ENCODE measurements at regions not wholly inside any gene's neighbourhood (a gene's known extent, or its start where the extent isn't known, plus 50 kb on each side); places are given as distances from the start of the nearest gene placed in this dataset.

GRCh38 chr5:175329976-175330375 is 114.0 kb downstream of the DRD1 start:
- H3K36me3 ChIP-seq (ENCODE audit: control insufficient read depth in 5 of 5, insufficient read depth in 5 of 5, low read length in 5 of 5) = no peaks in the 10 kb centered on the region
- H3K27ac ChIP-seq (ENCODE audit: low read depth, low read length) = no peak overlapping the region
- no peak overlapping the region for H3K4me3 ChIP-seq (ENCODE audit: low read depth in 1 of 5, low read length in 5 of 5)
- H3K4me1 ChIP-seq (ENCODE audit: control insufficient read depth in 5 of 5, insufficient read depth in 5 of 5, low read length in 5 of 5) = peaks cover 0 to 12% (median 6%) of the 10 kb centered on the region in 5 donors
- no peak overlapping the region for H3K9ac ChIP-seq (ENCODE audit: low read length in 5 of 5)
- no peaks in the 10 kb centered on the region for H3K27me3 ChIP-seq (ENCODE audit: control insufficient read depth in 5 of 5, insufficient read depth in 4 of 5, low read length in 5 of 5)
- H3K9me3 ChIP-seq (ENCODE audit: control insufficient read depth in 5 of 5, low read length in 5 of 5) = peaks cover 0 to 4% (median 0%) of the 10 kb centered on the region in 5 donors

DNA sequence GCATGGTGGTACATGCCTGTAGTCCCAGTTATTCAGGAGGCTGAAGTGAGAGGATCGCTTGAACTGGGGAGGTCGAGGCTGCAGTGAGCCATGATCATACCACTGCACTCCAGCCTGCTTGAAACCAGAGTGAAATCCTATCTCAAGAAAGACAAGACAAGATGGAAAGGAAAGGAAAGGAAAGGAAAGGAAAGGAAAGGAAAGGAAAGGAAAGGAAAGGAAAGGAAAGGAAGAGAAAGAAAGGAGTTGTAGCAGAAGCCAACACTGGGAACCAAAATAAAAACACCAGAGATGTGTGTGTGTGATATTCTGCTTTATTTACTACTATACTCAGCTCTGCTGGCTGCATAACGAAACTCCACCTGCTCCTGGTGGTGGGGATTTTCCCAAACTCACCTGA is 115.3 kb downstream of the DRD1 start:
- H3K9ac ChIP-seq (ENCODE audit: low read length in 5 of 5) = no peak overlapping the region
- H3K4me3 ChIP-seq (ENCODE audit: low read depth in 1 of 5, low read length in 5 of 5) = no peak overlapping the region
- H3K27me3 ChIP-seq (ENCODE audit: control insufficient read depth in 5 of 5, insufficient read depth in 4 of 5, low read length in 5 of 5) = no peaks in the 10 kb centered on the region
- no peak overlapping the region for H3K27ac ChIP-seq (ENCODE audit: low read depth, low read length)
- no peaks in the 10 kb centered on the region for H3K36me3 ChIP-seq (ENCODE audit: control insufficient read depth in 5 of 5, insufficient read depth in 5 of 5, low read length in 5 of 5)
- H3K9me3 ChIP-seq (ENCODE audit: control insufficient read depth in 5 of 5, low read length in 5 of 5) = peaks cover 0 to 4% (median 0%) of the 10 kb centered on the region in 5 donors
- H3K4me1 ChIP-seq (ENCODE audit: control insufficient read depth in 5 of 5, insufficient read depth in 5 of 5, low read length in 5 of 5) = peaks cover 0 to 12% (median 6%) of the 10 kb centered on the region in 5 donors

DNA sequence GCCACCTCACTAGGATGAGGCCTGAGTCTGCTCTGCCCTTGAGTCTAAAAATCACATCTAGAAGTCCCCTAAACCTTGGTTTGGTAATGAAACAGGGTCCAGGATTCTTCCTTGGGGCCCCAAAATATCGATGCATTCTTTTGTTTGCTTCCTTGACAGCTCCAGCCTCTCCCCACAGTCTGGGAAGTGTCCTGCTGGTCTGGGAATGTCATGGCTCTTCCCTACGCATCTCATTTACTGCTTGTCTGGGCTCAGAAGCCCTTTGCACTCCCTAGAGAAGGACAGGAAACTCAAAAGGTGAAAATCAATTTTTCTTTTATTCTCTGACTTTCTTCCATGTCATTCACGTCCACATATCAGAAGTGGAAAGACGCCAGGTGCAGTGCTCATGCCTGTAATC is 115.8 kb downstream of the DRD1 start:
- Histone ChIP-seq H3K4me1 (ENCODE audit: control insufficient read depth in 5 of 5, insufficient read depth in 5 of 5, low read length in 5 of 5) (peaks cover 0 to 12% (median 6%) of the 10 kb centered on the region in 5 donors), H3K27ac (ENCODE audit: low read depth, low read length) (no peak overlapping the region), H3K9ac (ENCODE audit: low read length in 5 of 5) (no peak overlapping the region)

DNA sequence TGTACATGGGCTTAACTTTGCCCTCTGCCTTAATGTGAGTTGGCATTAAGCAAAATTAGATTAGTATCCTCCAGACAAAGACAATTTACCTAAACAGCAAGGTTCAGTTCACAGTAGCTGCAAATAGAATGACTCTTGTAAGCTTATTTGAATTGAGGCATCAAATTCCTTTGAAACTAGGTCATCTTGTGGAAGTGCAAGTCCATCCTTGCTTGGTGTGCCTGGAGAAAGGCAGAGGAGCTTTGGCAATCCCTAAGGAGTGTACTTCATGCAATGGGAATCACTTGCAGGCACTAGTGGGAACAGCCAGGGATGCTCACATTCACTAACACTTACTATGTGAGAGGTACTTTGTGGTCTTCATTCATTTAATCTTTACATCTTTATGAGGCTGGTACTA is 118.3 kb downstream of the DRD1 start:
- Histone ChIP-seq H3K36me3 (ENCODE audit: control insufficient read depth in 5 of 5, insufficient read depth in 5 of 5, low read length in 5 of 5) (no peaks in the 10 kb centered on the region), H3K9me3 (ENCODE audit: control insufficient read depth in 5 of 5, low read length in 5 of 5) (no peaks in the 10 kb centered on the region), H3K4me1 (ENCODE audit: control insufficient read depth in 5 of 5, insufficient read depth in 5 of 5, low read length in 5 of 5) (peaks cover 0 to 6% (median 0%) of the 10 kb centered on the region in 5 donors), H3K9ac (ENCODE audit: low read length in 5 of 5) (no peak overlapping the region), H3K27me3 (ENCODE audit: control insufficient read depth in 5 of 5, insufficient read depth in 4 of 5, low read length in 5 of 5) (no peaks in the 10 kb centered on the region), H3K4me3 (ENCODE audit: low read depth in 1 of 5, low read length in 5 of 5) (no peak overlapping the region), H3K27ac (ENCODE audit: low read depth, low read length) (no peak overlapping the region)

More for the DNA sequence above, 115.8 kb downstream of the DRD1 start:
- H3K4me3 ChIP-seq (ENCODE audit: low read depth in 1 of 5, low read length in 5 of 5) = no peak overlapping the region
- no peaks in the 10 kb centered on the region for H3K36me3 ChIP-seq (ENCODE audit: control insufficient read depth in 5 of 5, insufficient read depth in 5 of 5, low read length in 5 of 5)
- peaks cover 0 to 4% (median 0%) of the 10 kb centered on the region in 5 donors for H3K9me3 ChIP-seq (ENCODE audit: control insufficient read depth in 5 of 5, low read length in 5 of 5)
- no peaks in the 10 kb centered on the region for H3K27me3 ChIP-seq (ENCODE audit: control insufficient read depth in 5 of 5, insufficient read depth in 4 of 5, low read length in 5 of 5)

DNA sequence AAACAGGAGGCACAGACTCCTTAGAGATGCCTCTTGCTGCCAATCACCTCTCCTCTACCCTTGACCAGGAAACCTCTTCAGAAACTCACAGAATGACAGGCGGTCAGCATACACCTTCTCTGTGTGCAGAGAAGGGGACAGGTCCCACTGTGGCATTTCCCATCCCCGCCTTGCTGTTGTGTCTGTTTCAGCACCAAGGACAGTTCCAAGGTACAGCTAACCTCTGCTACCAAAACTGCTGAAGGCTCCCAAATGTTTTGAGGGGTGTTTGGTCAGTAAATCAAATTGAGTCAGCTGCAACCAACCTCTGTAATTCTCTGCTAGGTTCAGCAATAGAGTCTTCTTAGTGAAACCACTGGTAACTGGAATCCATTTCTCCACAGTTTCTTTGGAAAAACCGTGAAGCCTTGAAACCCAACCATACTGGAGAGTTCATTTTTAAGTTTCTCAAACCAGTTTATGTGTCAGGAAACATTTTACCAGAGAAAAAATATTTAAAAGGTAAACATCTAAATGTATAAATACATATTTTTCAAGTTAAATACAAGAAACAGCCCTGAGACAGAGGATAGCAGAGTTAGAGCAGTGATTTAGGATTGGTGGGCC is 122.0 kb downstream of the DRD1 start:
- H3K4me1 ChIP-seq (ENCODE audit: control insufficient read depth in 5 of 5, insufficient read depth in 5 of 5, low read length in 5 of 5) = peaks cover 0 to 6% (median 0%) of the 10 kb centered on the region in 5 donors
- H3K4me3 ChIP-seq (ENCODE audit: low read depth in 1 of 5, low read length in 5 of 5) = no peak overlapping the region
- no peaks in the 10 kb centered on the region for H3K36me3 ChIP-seq (ENCODE audit: control insufficient read depth in 5 of 5, insufficient read depth in 5 of 5, low read length in 5 of 5)
- no peak overlapping the region for H3K9ac ChIP-seq (ENCODE audit: low read length in 5 of 5)
- H3K9me3 ChIP-seq (ENCODE audit: control insufficient read depth in 5 of 5, low read length in 5 of 5) = no peaks in the 10 kb centered on the region
- no peaks in the 10 kb centered on the region for H3K27me3 ChIP-seq (ENCODE audit: control insufficient read depth in 5 of 5, insufficient read depth in 4 of 5, low read length in 5 of 5)
- no peak overlapping the region for H3K27ac ChIP-seq (ENCODE audit: low read depth, low read length)

GRCh38 chr5:175319199-175319598 is 124.8 kb downstream of the DRD1 start:
- Histone ChIP-seq H3K9ac (ENCODE audit: low read length in 5 of 5) (no peak overlapping the region), H3K9me3 (ENCODE audit: control insufficient read depth in 5 of 5, low read length in 5 of 5) (no peaks in the 10 kb centered on the region), H3K27me3 (ENCODE audit: control insufficient read depth in 5 of 5, insufficient read depth in 4 of 5, low read length in 5 of 5) (no peaks in the 10 kb centered on the region), H3K4me3 (ENCODE audit: low read depth in 1 of 5, low read length in 5 of 5) (no peak overlapping the region), H3K27ac (ENCODE audit: low read depth, low read length) (no peak overlapping the region), H3K4me1 (ENCODE audit: control insufficient read depth in 5 of 5, insufficient read depth in 5 of 5, low read length in 5 of 5) (peaks cover 0 to 6% (median 0%) of the 10 kb centered on the region in 5 donors), H3K36me3 (ENCODE audit: control insufficient read depth in 5 of 5, insufficient read depth in 5 of 5, low read length in 5 of 5) (no peaks in the 10 kb centered on the region)

DNA sequence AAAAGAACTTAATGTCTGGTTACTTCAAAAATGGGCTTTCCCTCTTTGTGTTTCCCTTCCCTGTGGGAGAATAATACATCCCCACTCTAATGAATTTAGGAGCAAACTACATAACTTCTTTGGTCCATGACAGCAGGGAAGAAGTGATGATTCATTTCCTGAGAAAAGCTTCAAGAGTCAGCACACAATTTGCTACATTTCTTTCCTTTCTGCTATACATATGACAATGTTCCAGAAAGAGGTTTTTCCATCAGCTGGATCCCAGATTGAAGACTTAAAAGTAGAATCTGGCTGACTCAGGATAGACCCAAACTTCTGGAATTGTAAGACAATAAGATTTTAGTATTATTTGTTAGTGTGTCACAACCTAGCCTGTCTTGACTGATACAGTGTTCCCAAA is 126.1 kb downstream of the DRD1 start:
- H3K27ac ChIP-seq (ENCODE audit: low read depth, low read length) = no peak overlapping the region
- H3K9ac ChIP-seq (ENCODE audit: low read length in 5 of 5) = no peak overlapping the region
- no peak overlapping the region for H3K4me3 ChIP-seq (ENCODE audit: low read depth in 1 of 5, low read length in 5 of 5)
- H3K4me1 ChIP-seq (ENCODE audit: control insufficient read depth in 5 of 5, insufficient read depth in 5 of 5, low read length in 5 of 5) = peaks cover 0 to 6% (median 0%) of the 10 kb centered on the region in 5 donors
- no peaks in the 10 kb centered on the region for H3K9me3 ChIP-seq (ENCODE audit: control insufficient read depth in 5 of 5, low read length in 5 of 5)
- H3K27me3 ChIP-seq (ENCODE audit: control insufficient read depth in 5 of 5, insufficient read depth in 4 of 5, low read length in 5 of 5) = no peaks in the 10 kb centered on the region
- no peaks in the 10 kb centered on the region for H3K36me3 ChIP-seq (ENCODE audit: control insufficient read depth in 5 of 5, insufficient read depth in 5 of 5, low read length in 5 of 5)

GRCh38 chr5:175309218-175309810 is 134.7 kb downstream of the DRD1 start:
- H3K9me3 ChIP-seq (ENCODE audit: control insufficient read depth in 5 of 5, low read length in 5 of 5) = peaks cover 0 to 8% (median 0%) of the 10 kb centered on the region in 5 donors
- H3K36me3 ChIP-seq (ENCODE audit: control insufficient read depth in 5 of 5, insufficient read depth in 5 of 5, low read length in 5 of 5) = no peaks in the 10 kb centered on the region
- H3K27me3 ChIP-seq (ENCODE audit: control insufficient read depth in 5 of 5, insufficient read depth in 4 of 5, low read length in 5 of 5) = no peaks in the 10 kb centered on the region
- H3K4me1 ChIP-seq (ENCODE audit: control insufficient read depth in 5 of 5, insufficient read depth in 5 of 5, low read length in 5 of 5) = no peaks in the 10 kb centered on the region
- no peak overlapping the region for H3K9ac ChIP-seq (ENCODE audit: low read length in 5 of 5)
- H3K27ac ChIP-seq (ENCODE audit: low read depth, low read length) = no peak overlapping the region
- H3K4me3 ChIP-seq (ENCODE audit: low read depth in 1 of 5, low read length in 5 of 5) = no peak overlapping the region

- H3K4me3 ChIP-seq (ENCODE audit: low read depth in 1 of 5, low read length in 5 of 5) = no peak overlapping the region
- H3K9ac ChIP-seq (ENCODE audit: low read length in 5 of 5) = no peak overlapping the region
- no peaks in the 10 kb centered on the region for H3K36me3 ChIP-seq (ENCODE audit: control insufficient read depth in 5 of 5, insufficient read depth in 5 of 5, low read length in 5 of 5)
Observed at GRCh38 chr5:175308701-175309100, 135.3 kb downstream of the DRD1 start.

DNA sequence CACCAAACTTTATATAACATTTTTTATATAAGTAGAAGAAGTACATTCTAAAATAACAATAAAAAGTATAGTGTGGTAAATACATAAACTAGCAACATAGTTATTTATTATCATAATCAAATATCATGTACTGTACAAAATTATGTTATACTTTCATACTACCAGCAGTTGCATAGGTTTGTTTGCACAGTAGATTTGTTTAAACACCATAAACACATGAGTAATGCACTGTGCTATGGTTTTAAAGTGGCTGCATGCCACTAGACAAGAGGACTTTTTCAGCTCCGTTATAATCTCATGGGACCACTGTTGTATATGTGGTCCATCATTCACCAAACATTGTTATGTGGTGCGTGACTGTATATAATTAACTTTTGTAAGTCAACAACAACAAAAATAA is 137.6 kb downstream of the DRD1 start:
- Histone ChIP-seq H3K4me3 (ENCODE audit: low read depth in 1 of 5, low read length in 5 of 5) (no peak overlapping the region), H3K27me3 (ENCODE audit: control insufficient read depth in 5 of 5, insufficient read depth in 4 of 5, low read length in 5 of 5) (no peaks in the 10 kb centered on the region), H3K4me1 (ENCODE audit: control insufficient read depth in 5 of 5, insufficient read depth in 5 of 5, low read length in 5 of 5) (no peaks in the 10 kb centered on the region)

More at GRCh38 chr5:175308701-175309100, 135.3 kb downstream of the DRD1 start:
- no peaks in the 10 kb centered on the region for H3K4me1 ChIP-seq (ENCODE audit: control insufficient read depth in 5 of 5, insufficient read depth in 5 of 5, low read length in 5 of 5)
- peaks cover 0 to 15% (median 0%) of the 10 kb centered on the region in 5 donors for H3K9me3 ChIP-seq (ENCODE audit: control insufficient read depth in 5 of 5, low read length in 5 of 5)
- no peak overlapping the region for H3K27ac ChIP-seq (ENCODE audit: low read depth, low read length)
- H3K27me3 ChIP-seq (ENCODE audit: control insufficient read depth in 5 of 5, insufficient read depth in 4 of 5, low read length in 5 of 5) = no peaks in the 10 kb centered on the region

More for the DNA sequence above, 137.6 kb downstream of the DRD1 start:
- Histone ChIP-seq H3K9me3 (ENCODE audit: control insufficient read depth in 5 of 5, low read length in 5 of 5) (peaks cover 0 to 15% (median 0%) of the 10 kb centered on the region in 5 donors), H3K27ac (ENCODE audit: low read depth, low read length) (no peak overlapping the region), H3K9ac (ENCODE audit: low read length in 5 of 5) (no peak overlapping the region), H3K36me3 (ENCODE audit: control insufficient read depth in 5 of 5, insufficient read depth in 5 of 5, low read length in 5 of 5) (no peaks in the 10 kb centered on the region)
